HG03159 (cell line): ENCODE measurements at regions not wholly inside any gene's neighbourhood (a gene's known extent, or its start where the extent isn't known, plus 50 kb on each side); places are given as distances from the start of the nearest gene placed in this dataset.

Experiments used
- ATAC-seq: cut with Tn5 transposase; IDR thresholded peaks from one replicate; pipeline ENCODE4 v1.9.1; 2021; ENCODE audit warnings: mild to moderate bottlenecking, moderate library complexity; ENCODE audit not compliant: unreplicated experiment

DNA sequence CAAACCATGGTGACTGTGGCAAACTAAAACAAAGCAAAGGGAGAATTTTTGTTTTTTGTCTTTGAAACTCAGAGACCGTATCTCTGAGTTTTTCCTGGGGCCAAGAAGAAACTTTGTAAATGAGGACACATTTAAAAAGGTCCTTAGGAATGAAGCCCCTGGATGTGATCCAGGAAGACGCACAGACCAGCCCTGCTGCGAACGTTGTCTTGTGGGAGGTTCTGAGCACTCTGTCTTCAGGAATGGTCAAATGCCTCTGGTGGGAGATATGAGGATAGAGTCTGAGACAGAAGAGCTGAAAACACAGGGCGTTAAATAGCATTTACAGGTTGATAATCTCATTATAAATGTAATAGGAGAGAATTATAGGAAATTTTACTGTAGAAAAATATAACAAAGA, 893.5 kb upstream of the KLHL29 start:
- ATAC-seq: no peak

DNA sequence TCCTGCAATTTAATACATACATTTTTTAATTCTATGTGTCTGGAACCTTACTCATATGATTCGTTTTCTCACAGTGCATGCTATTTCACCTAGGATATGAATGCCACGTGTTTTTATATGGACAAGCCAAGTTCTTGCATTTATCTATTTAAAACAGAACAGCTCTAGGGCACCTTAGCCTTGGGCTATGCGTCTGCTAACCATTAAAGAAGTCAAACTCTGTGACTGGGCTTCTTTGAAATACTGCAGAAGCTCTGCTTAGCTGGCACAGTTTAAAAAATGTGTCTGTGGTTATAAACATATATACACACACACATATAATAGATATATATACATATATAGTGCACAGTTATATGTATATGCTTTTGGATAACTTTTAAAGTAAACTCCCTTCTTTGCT, 890.8 kb upstream of the KLHL29 start:
- ATAC-seq: no peak

DNA sequence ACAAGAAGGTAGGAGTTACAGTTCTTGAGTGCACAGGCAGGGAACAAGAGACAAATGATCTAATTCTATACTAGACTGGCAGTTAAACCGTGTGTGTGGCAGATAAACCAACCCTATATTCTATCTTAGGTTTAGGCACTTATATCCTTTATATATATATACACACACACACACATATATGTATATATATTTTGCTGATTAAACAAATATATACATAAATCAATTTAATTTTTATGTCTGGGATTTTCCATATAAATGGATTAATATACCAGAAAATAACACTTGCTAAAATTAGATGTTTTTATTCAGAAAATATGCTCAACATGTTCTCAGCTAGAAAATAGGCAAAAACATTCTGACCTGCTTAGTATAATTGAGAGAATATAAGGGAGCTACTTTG, 887.9 kb upstream of the KLHL29 start:
- ATAC-seq: no peak

DNA sequence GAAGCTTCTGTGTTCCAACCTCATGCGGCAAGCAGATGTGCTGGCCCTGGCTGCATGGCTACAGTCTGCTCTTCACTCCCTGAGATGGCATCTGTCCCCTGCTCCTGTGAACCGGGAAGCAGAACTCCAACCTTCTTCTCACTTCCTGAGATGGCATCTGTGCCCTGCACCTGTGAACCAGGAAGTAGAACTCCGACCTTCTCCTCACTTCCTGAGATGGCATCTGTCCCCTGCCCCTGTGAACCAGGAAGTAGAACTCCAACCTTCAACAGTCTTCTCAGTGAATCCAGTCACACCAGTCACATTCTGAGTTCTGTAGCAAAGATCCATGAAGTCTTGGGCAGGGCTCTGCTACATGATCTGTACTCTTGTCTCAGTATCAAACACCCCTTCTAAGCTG, 887.2 kb upstream of the KLHL29 start:
- ATAC-seq: no peak

GRCh38 chr2:22499082-22499839, 885.7 kb upstream of the KLHL29 start:
- no peak for ATAC-seq

DNA sequence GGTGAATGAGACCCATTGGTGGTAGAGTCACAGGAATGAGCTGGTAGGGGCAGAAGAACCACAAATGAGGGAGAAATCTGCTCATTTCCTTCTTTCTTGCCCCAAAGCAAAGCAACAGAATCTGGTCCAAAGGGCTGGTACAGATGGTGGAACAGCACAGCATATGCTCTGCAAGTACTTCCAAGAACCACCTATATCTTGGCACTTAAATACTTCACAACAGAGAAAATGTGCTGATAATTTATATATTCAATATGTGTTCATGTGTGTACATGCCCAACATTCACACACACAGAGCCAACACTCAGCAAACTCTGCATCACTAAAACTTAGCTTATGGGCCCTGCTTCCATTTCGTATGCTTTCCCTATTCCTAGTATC, 884.4 kb upstream of the KLHL29 start:
- ATAC-seq: no peak

DNA sequence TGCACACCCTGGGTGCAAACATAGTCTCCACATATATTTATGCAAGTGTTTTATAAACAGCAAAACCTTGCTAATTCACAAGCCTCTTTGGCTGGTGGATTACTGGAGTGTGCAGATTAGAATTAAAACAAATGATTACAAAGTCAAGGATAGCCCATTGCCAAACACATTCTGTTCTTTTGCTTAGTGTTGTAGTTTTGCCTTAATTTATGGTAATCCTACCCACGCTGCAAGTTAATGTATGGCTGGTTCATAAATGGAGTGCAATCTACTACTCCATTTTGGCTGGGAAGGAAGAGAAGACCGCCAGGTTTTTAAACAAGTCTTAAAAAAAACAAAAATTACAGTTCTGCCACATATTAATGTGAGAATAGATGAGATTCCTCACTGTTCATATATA, 883.1 kb upstream of the KLHL29 start:
- no peak for ATAC-seq

- no peak for ATAC-seq
These were observed 871.4 kb upstream of the KLHL29 start for GRCh38 chr2:22513563-22513962.

- no peak for ATAC-seq
These were observed 867.8 kb upstream of the KLHL29 start for GRCh38 chr2:22517141-22517540.

DNA sequence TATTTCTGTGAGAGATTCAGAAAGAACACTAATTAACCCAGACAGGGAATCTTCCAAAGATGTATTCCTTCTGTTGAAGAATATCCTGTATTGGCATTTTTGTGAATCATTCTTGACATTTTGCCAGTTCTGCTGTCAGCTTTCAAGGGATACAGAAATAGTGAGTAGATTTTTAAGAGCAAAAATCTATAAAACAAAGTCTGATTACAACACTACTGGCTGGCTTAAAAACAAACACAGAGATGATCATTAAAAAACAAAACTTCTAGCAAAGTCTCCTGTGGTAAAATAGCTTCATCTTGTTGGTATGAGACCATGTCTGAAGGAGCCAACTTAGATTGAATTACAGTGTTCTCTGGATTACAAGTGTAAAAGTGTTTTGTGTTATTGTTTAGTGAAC, 866.3 kb upstream of the KLHL29 start:
- ATAC-seq: no peak

DNA sequence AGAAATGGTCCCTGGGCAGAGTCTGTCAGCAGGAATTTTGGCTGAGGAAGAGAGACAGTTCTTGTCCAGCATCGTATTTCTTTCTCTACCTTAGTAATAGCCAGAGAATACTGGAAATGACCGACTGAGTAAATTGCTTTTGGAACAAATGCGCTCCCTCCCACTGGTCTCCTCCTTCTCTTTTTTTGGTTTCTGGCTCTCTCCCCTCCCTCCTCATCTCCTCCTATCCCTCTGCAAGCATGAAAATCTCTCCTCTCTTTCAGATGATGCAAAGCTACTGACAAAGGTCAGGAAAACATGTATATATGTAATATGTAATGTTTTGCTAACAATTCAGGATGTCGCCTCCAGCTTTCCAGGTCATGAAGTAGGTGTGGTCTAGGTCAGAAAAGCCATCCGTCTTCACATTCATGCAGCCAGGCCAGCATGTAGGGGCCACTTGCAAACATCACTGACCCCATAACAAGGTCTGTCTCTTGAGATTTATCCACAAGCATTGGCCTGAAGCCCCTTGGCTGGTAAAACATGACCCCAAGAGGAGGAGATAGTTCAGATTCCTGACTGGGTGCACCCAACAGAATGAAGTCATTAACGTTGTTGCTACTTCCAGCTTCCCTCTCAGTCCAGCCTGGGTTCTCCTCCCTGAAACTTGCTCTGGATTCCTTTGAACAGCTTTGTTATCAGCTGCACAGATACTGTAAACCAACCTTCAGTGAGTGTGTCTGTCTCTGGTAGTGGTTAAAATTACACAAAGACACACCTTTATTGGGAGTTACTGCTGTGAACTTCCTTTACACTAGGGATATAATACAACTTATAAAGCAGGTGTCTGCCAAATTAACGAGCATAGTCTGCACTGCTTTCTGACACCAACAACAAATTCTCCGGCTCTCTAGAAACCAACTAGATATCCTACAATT, 864.4 kb upstream of the KLHL29 start:
- no peak for ATAC-seq

GRCh38 chr2:22521620-22522019, 863.4 kb upstream of the KLHL29 start:
- ATAC-seq: no peak

DNA sequence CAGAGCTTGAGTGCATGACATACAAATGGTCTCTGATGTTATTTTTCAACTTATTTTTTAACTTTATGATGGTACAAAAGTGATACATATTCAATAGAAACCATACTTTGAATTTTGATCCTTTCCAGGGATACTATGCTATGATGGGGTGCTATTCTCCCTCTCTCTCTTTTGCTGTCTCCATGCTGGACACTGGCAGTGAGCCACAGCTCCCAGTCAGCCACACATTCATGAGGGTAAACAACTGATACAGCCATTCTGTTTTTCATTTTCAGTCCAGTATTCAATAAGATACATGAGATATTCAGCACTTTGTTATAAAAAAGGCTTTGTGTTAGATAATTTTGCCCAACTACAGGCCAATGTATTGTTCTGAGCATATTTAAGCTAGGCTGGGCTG, 859.3 kb upstream of the KLHL29 start:
- no peak for ATAC-seq

GRCh38 chr2:22530131-22530530, 854.8 kb upstream of the KLHL29 start:
- no peak for ATAC-seq

DNA sequence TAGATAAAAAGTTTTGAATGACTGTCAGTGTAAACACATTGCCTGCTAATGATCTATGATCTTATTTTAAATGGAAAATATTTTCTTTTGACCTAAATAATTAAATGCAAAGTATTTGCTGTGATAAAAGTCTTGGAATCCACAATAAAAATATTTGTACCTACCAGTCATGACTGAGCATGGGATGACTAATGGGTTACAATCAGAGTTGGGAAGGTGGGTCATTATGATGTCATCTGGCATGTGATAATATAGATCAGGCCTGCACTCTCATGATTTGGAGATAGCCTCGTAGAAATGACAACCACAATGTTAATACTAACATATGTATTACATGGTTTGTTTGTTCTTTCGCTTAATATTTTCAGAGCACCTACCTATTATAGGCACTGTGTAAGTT, 848.8 kb upstream of the KLHL29 start:
- no peak for ATAC-seq

- no peak for ATAC-seq
These were observed 830.5 kb upstream of the KLHL29 start for GRCh38 chr2:22554453-22554852.

DNA sequence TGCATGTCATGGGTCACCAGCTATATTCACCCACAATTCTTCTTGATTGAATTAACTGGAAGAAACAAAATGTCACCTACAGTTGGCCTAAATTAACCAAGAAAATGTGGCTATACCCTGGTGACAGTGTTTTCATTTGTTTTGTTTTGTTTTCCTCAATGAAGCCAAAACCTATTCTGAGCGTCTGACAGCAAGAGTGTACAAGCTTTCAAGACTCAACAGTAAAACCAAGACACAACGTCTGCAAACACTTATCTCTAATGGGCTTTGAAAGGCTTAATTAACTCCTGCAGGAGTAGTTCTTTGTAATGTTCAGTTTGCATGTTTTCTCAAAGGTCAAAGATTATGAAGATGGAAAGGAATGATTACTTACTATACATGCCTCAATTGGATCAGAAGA, 827.6 kb upstream of the KLHL29 start:
- ATAC-seq: no peak

GRCh38 chr2:22560021-22560420, 825.0 kb upstream of the KLHL29 start:
- ATAC-seq: no peak

- ATAC-seq: no peak
These were observed 805.6 kb upstream of the KLHL29 start for GRCh38 chr2:22579341-22579740.

- no peak for ATAC-seq
These were observed 802.9 kb upstream of the KLHL29 start for GRCh38 chr2:22582107-22582506.

GRCh38 chr2:22596306-22596705, 788.7 kb upstream of the KLHL29 start:
- no peak for ATAC-seq

- no peak for ATAC-seq
These were observed 784.8 kb upstream of the KLHL29 start for GRCh38 chr2:22600156-22600555.
